ENCODE measurements at regions not wholly inside any gene's neighbourhood (a gene's known extent, or its start where the extent isn't known, plus 50 kb on each side); places are given as distances from the start of the nearest gene placed in this dataset.
"Not testable (repeated sequence)": the region's sequence is repeated elsewhere in the genome, so short reads cannot be mapped to it uniquely, and the experiment has no call there.

DNA sequence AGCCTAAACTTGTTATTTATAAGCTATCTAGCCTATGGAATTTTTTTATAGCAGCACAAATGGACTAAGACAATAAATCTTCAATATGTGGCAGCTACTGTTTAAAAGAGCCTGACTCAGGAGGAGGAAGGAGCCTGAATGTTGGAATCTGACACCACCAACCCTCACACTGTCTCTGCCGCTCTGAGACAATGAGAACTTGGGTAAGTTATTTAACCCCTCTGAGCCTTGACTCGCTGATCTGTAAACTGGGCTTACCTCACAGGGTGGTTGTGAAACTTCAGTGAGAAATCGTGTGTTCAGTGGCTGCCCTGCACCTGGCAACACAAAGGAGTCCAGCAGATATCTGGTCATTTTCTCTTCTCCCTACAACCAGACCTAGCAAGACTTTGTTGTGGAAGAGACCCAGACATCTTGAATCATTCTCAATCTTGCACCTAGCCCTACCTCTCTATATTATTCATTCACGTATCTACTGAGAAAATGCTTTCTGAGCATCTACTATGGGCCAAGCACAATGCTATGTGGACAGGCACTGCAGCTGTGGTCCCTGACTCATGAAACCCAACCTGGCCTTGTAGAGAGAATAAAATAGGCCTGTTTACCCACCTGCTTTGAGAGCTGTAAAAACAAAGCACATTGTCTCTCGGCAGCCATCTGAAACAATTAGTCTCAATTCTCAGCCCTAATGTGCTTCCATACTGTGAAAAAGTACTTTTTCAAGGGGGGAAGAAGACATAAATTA, 81.9 kb upstream of the SLC25A36 start:
- FAIRE-seq, result peak; percentile 40
- no peak for DNase-seq (ENCODE audit: insufficient read length, low spot score)

DNA sequence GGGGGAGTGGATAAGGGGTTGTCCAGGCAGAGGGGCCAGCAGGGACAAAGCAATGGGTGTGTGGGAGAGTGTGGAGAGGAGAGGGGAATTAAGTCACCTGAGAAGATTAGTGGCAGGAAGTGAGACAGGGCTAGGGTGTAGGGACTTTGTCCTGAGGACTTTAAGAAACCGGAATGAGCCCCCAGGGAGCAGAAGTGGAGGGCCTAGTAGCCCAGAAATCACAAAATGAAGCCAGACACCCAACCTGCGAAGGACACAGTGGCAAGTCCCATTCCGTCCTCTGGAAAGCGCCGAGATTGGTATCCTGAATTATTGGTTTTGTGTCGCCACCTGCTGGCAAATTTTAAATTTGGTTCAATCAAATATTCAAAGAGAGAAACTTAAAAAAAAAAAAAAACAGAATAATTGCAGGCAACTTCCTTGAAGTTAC, 78.0 kb upstream of the SLC25A36 start:
- no peak for DNase-seq (ENCODE audit: insufficient read length, low spot score)
- FAIRE-seq, result peak; percentile 92

DNA sequence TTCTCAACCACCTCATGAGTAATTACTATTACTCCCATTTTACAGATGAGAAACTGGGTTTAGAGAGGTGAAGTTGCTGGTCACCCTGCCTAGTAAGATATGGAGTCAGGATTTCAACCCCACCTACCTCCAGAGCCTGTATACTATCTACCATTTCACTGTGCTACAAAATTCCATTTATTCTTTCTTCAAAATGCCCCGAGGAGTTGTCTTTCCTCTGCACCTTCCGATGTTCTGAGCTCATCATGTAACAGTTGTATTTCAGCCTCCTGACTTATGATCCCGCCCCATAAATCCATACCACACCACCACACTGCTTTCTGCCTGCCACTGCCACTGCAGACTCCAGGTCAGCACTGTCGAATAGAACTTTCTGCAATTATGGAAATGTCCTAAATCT, 71.3 kb upstream of the SLC25A36 start:
- FAIRE-seq (no peak), DNase-seq (ENCODE audit: insufficient read length, low spot score) (no peak)

DNA sequence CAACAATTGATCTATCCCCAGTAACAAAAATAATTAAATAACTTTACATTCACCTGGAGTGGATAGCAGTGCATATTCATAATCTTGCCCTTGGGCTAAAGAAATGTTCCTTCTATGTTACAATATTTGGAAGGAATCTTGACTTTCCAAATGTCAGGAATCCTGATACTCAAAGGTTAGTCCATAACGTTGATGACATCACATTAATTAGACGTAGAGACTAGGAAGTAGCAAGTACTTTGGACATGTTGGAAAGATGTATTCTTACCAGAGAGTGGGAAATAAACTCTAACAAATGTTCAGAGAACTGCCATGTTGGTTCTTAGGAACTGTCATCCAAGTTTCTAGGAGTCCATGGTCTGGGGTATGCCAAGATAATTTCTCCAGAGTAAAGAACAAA, 70.6 kb upstream of the SLC25A36 start:
- DNase-seq (ENCODE audit: insufficient read length, low spot score) (no peak), FAIRE-seq (no peak)

DNA sequence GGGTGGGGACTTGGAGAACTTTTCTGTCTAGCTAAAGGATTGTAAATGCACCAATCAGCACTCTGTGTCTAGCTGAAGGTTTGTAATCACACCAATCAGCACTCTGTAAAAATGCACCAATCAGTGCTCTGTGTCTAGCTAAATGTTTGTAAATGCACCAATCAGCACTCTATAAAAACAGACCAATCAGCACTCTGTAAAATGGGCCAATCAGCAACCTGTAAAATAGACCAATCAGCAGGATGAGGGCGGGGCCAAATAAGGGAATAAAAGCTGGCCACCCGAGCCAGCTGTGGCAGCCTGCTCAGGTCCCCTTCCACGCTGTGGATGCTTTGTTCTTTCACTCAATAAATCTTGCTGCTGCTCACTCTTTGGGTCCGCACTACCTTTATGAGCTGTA, 69.5 kb upstream of the SLC25A36 start:
- DNase-seq (ENCODE audit: insufficient read length, low spot score); FAIRE-seq: not testable (repeated sequence)

DNA sequence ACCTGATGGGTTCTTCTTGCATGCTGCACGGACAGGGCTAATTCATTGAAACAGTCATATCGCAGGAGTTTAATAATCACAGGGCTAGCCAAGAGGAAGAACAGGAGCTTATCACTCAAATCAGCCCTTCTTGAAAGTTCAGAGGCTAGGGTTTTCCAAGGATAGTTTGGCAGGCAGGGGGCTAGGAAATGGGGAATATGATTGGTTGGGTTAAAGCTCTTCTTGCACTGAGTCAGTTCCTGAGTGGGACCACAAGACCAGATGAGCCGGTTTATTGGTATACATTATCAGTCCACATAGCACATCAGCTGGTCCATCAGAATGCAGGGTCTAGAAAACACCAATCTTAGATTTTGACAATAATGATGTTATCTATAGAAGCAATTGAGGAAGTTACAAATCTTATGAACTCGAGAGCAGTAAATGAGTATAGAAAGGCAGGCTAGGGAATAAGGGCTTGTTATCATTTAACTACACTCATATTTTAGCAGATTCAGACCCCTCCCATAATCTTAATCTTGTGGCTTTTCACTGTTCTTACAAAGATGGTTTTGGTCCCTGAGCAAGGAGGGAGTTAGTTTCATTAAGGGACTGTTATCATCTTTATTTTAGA, 58.1 kb upstream of the SLC25A36 start:
- FAIRE-seq (no peak), DNase-seq (ENCODE audit: insufficient read length, low spot score) (no peak)

GRCh38 chr3:140885697-140886096, 55.9 kb upstream of the SLC25A36 start:
- FAIRE-seq; DNase-seq (ENCODE audit: insufficient read length, low spot score): not testable (repeated sequence)
